H1 (cell line): ENCODE measurements at regions not wholly inside any gene's neighbourhood (a gene's known extent, or its start where the extent isn't known, plus 50 kb on each side); places are given as distances from the start of the nearest gene placed in this dataset. TPM values are rescaled to one million over a fixed set of nuclear protein-coding genes. Genes with fewer than 3 reads are reported as not detected.

Source experiments
- CTCF ChIA-PET: fragments of 300-600 bp; sonication (Branson Sonifier 250); formaldehyde crosslinking; loops from one replicate; lab custom pipeline; 2021; ENCODE audit not compliant: partially characterized antibody; lab: Charles Lee
- POLR2A ChIA-PET: fragments of 300-600 bp; sonication (Branson Sonifier 250); formaldehyde crosslinking; loops from one replicate; lab custom pipeline; 2021; ENCODE audit warnings: inconsistent platforms; ENCODE audit not compliant: partially characterized antibody; lab: Charles Lee
- DNase-seq, 2 experiments: peaks; one replicate each; pipeline versions ENCODE4 v3.0.0 to v3.0.0-alpha.2; 2010 to 2022; ENCODE audit warnings: low spot score in 2 of 2, low read depth in 1 of 2, mixed read lengths in 1 of 2
- FAIRE-seq: peaks from 2 replicates; lab custom pipeline; 2011; peaks lifted over from hg19 to GRCh38; lab: Jason Lieb, UNC
- H2AFZ ChIP-seq: 2 replicates; pipeline ENCODE4 v1.8.1; 2012; ENCODE audit warnings: low read length, inconsistent platforms
- H2AK5ac ChIP-seq: 2 replicates; pipeline ENCODE4 v1.6.1; 2013; ENCODE audit warnings: low read depth, low read length
- H2BK120ac ChIP-seq: replicated peaks from 2 replicates; pipeline ENCODE3; 2013; ENCODE audit warnings: low read depth, low read length, inconsistent platforms
- H2BK12ac ChIP-seq: 2 replicates; pipeline ENCODE4 v1.6.1; 2013; ENCODE audit warnings: low read depth, low read length
- H2BK15ac ChIP-seq: 2 replicates; pipeline ENCODE4 v1.6.1; 2013; ENCODE audit warnings: low read length
- H2BK20ac ChIP-seq: 2 replicates; pipeline ENCODE4 v1.6.1; 2013; ENCODE audit warnings: low read length
- H2BK5ac ChIP-seq: 2 replicates; pipeline ENCODE4 v1.6.1; 2013; ENCODE audit warnings: low read depth, low read length
- H3K14ac ChIP-seq: 2 replicates; pipeline ENCODE4 v1.6.1; 2013; ENCODE audit warnings: inconsistent platforms; ENCODE audit not compliant: insufficient read length
- H3K18ac ChIP-seq: 2 replicates; pipeline ENCODE4 v1.6.1; 2013; ENCODE audit warnings: low read length; ENCODE audit errors: extremely low read depth
- H3K23ac ChIP-seq: 2 replicates; pipeline ENCODE4 v1.6.1; 2013; ENCODE audit warnings: inconsistent platforms; ENCODE audit not compliant: insufficient read length
- H3K23me2 ChIP-seq: 2 replicates; pipeline ENCODE4 v1.6.1; 2013; ENCODE audit warnings: low read depth, low read length
- H3K27ac ChIP-seq: 2 replicates; pipeline ENCODE4 v1.6.1; 2011; ENCODE audit warnings: low read depth, low read length, inconsistent platforms
- H3K27me3 ChIP-seq, 4 experiments: replicated peaks in 1 of 4; 1 replicate in 1 of 4; 2 replicates in 3 of 4; pipeline versions ENCODE4 v1.6.1 to v1.8.1; 2011 to 2013; ENCODE audit warnings: low read length in 3 of 4, mild to moderate bottlenecking in 3 of 4, inconsistent platforms in 2 of 4, mixed read lengths in 2 of 4, moderate library complexity in 1 of 4; ENCODE audit not compliant: control insufficient read depth in 3 of 4, insufficient read depth in 3 of 4; ENCODE audit errors: extremely low read depth in 1 of 4
- H3K36me3 ChIP-seq, 4 experiments: 2 replicates each; pipeline versions ENCODE4 v1.6.1 to v1.8.1; 2011 to 2013; ENCODE audit warnings: mild to moderate bottlenecking in 4 of 4, low read length in 3 of 4, moderate library complexity in 2 of 4, control low read depth in 1 of 4, inconsistent platforms in 1 of 4; ENCODE audit not compliant: insufficient read depth in 4 of 4, control insufficient read depth in 2 of 4
- H3K4ac ChIP-seq: replicated peaks from 2 replicates; pipeline ENCODE3; 2013; ENCODE audit warnings: low read length, low read depth, mixed read lengths, inconsistent platforms; ENCODE audit not compliant: insufficient read length
- H3K4me1 ChIP-seq, 4 experiments: replicated peaks in 1 of 4; 1 replicate in 1 of 4; 2 replicates in 3 of 4; pipeline versions ENCODE4 v1.6.1 to v1.8.1; 2011 to 2013; ENCODE audit warnings: low read length in 3 of 4, inconsistent platforms in 2 of 4, mixed read lengths in 1 of 4; ENCODE audit not compliant: insufficient read depth in 4 of 4, control insufficient read depth in 3 of 4
- H3K4me2 ChIP-seq, 2 experiments: 2 replicates each; pipeline versions ENCODE4 v1.6.1 to v1.8.1; 2011 to 2013; ENCODE audit warnings: low read depth in 2 of 2, low read length in 2 of 2, control low read depth in 1 of 2, inconsistent platforms in 1 of 2, mild to moderate bottlenecking in 1 of 2; ENCODE audit not compliant: insufficient read depth in 1 of 2
- H3K4me3 ChIP-seq, 4 experiments: fragments of 200-600, 300-600 bp in 1 of 4; sonication (generic), shearing (Covaris generic), sonication (Bioruptor Twin) in 1 of 4; 2 replicates each; pipeline versions ENCODE4 v1.5.1 to v1.8.1; 2011 to 2016; ENCODE audit warnings: low read length in 4 of 4, low read depth in 3 of 4, control low read depth in 2 of 4, inconsistent platforms in 2 of 4, mild to moderate bottlenecking in 2 of 4, mixed read lengths in 1 of 4, moderate library complexity in 1 of 4; ENCODE audit not compliant: insufficient read depth in 2 of 4; ENCODE audit errors: extremely low read depth in 1 of 4
- H3K56ac ChIP-seq: replicated peaks from 2 replicates; pipeline ENCODE3; 2013; ENCODE audit warnings: low read depth, mild to moderate bottlenecking, mixed read lengths, low read length, inconsistent platforms; ENCODE audit not compliant: insufficient read length
- H3K79me1 ChIP-seq: 2 replicates; pipeline ENCODE4 v1.6.1; 2013; ENCODE audit warnings: low read depth, low read length, control low read depth
- H3K79me2 ChIP-seq, 2 experiments: 2 replicates each; pipeline versions ENCODE4 v1.6.1 to v1.8.1; 2012 to 2013; ENCODE audit warnings: low read length in 2 of 2, mild to moderate bottlenecking in 2 of 2, inconsistent platforms in 1 of 2; ENCODE audit not compliant: insufficient read depth in 2 of 2, control insufficient read depth in 1 of 2
- H3K9ac ChIP-seq, 4 experiments: replicated peaks in 1 of 4; 1 replicate in 1 of 4; 2 replicates in 3 of 4; pipeline versions ENCODE4 v1.6.1 to v1.8.1; 2011 to 2013; ENCODE audit warnings: low read depth in 3 of 4, low read length in 3 of 4, control low read depth in 2 of 4, mild to moderate bottlenecking in 2 of 4, moderate library complexity in 2 of 4, inconsistent platforms in 1 of 4; ENCODE audit errors: extremely low read depth in 1 of 4
- H3K9me3 ChIP-seq, 2 experiments: 2 replicates each; pipeline versions ENCODE4 v1.6.1 to v1.8.1; 2012 to 2013; ENCODE audit warnings: mild to moderate bottlenecking in 2 of 2, moderate library complexity in 2 of 2, control low read depth in 1 of 2, inconsistent platforms in 1 of 2, low read depth in 1 of 2, low read length in 1 of 2, mixed read lengths in 1 of 2; ENCODE audit not compliant: insufficient read depth in 2 of 2
- H4K20me1 ChIP-seq, 2 experiments: replicated peaks in 1 of 2; 2 replicates each; pipeline versions ENCODE3 to v1.8.1; 2011 to 2013; ENCODE audit warnings: inconsistent platforms in 2 of 2, low read length in 2 of 2, mild to moderate bottlenecking in 1 of 2; ENCODE audit not compliant: insufficient read depth in 2 of 2, control insufficient read depth in 1 of 2
- H4K5ac ChIP-seq: 2 replicates; pipeline ENCODE4 v1.6.1; 2013; ENCODE audit warnings: low read length, low read depth, mixed read lengths, inconsistent platforms; ENCODE audit not compliant: insufficient read length
- H4K8ac ChIP-seq: 2 replicates; pipeline ENCODE4 v1.8.0; 2013; ENCODE audit warnings: mild to moderate bottlenecking, moderate library complexity, low read length, inconsistent platforms; ENCODE audit not compliant: insufficient read depth; ENCODE audit errors: extremely low read depth
- H4K91ac ChIP-seq: replicated peaks from 2 replicates; pipeline ENCODE3; 2013; ENCODE audit warnings: low read length, mixed read lengths, inconsistent platforms; ENCODE audit not compliant: insufficient read length
- GTF2F1 ChIP-seq: IDR thresholded peaks from 2 replicates; pipeline ENCODE4 v1.6.1; 2012; ENCODE audit warnings: low read depth, low read length, improper control_type of control experiment, borderline replicate concordance
- TAF1 ChIP-seq: IDR thresholded peaks from 2 replicates; pipeline ENCODE4 v1.6.1; 2011; ENCODE audit warnings: mild to moderate bottlenecking, low read depth, low read length
- WGBS, 2 experiments: shearing (Covaris generic) in 1 of 2; methylation state at CpG; one replicate each; pipeline versions ENCODE4 v1.1.6 to v1.1.7; 2013 to 2015; ENCODE audit warnings: low lambda C conversion rate in 2 of 2, mixed read lengths in 2 of 2, inconsistent platforms in 1 of 2, low coverage in 1 of 2, missing lambda C conversion rate in 1 of 2; ENCODE audit not compliant: insufficient replicate concordance in 2 of 2, insufficient coverage in 1 of 2, insufficient read length in 1 of 2; ENCODE audit errors: extremely low coverage in 1 of 2, missing lambda C conversion rate in 1 of 2; 5-methylcytosine and 5-hydroxymethylcytosine counted together
- small RNA-seq: library from polyadenylated mRNA; stranded (forward); fragments of <200 nt; extraction: miRNeasy Mini kit (QIAGEN cat#:217004); gene quantifications from one replicate; pipeline ENCODE3, GENCODE V24; 2013; ENCODE audit not compliant: insufficient read depth

GRCh38 chrX:142256935-142257334 is 51.8 kb upstream of the MAGEC2 start:
- H2BK120ac ChIP-seq = no peak overlapping the region
- no peak for TF ChIP-seq TAF1
- TF ChIP-seq GTF2F1 = no peak
- TF ChIP-seq, all 59 proteins: peak for 0
- 94% methylated on average over 3 of the region's 3 CpGs; no CpG with 5 or more reads in 1 of the 2 experiments for WGBS, 2 experiments

More at GRCh38 chrX:142256935-142257334, 51.8 kb upstream of the MAGEC2 start:
- Histone ChIP-seq H2BK20ac (no peak overlapping the region), H3K27ac (no peak overlapping the region), H3K9me3 (no peaks in the 10 kb centered on the region), H4K20me1 (no peaks in the 10 kb centered on the region), H2AK5ac (no peak overlapping the region), H3K4me1 (no peaks in the 10 kb centered on the region), H3K56ac (no peak overlapping the region), H3K4me2 (no peak overlapping the region), H3K9ac (no peak overlapping the region), H3K4ac (no peak overlapping the region), H2BK5ac (no peak overlapping the region), H3K23me2 (no peaks in the 10 kb centered on the region), H4K91ac (no peak overlapping the region), H2BK15ac (no peak overlapping the region), H3K79me2 (no peaks in the 10 kb centered on the region), H3K79me1 (no peaks in the 10 kb centered on the region), H4K8ac (no peak overlapping the region), H3K27me3 (no peaks in the 10 kb centered on the region), H4K5ac (no peak overlapping the region), H2BK12ac (no peak overlapping the region), H3K36me3 (no peaks in the 10 kb centered on the region), H3K18ac (no peak overlapping the region), H2AFZ (no peak overlapping the region), H3K14ac (no peak overlapping the region), H3K4me3 (no peak overlapping the region), H3K23ac (no peak overlapping the region)
- DNase-seq (no peak), FAIRE-seq (no peak)
- POLR2A ChIA-PET = no interaction called here
- CTCF ChIA-PET = interaction anchor here (0.6 kb wide), 1 partner anchor 53 kb away, joined by 3 read pairs; no protein-coding TSS in a partner anchor

Small RNA genes in the stretch of these regions (small RNA-seq; reads per million reads assigned to genes)
- not detected for gene RNA5SP516
